ENCODE measurements at regions not wholly inside any gene's neighbourhood (a gene's known extent, or its start where the extent isn't known, plus 50 kb on each side); places are given as distances from the start of the nearest gene placed in this dataset.

GRCh38 chr5:104702212-104702611 lies 1139.6 kb upstream of the NUDT12 start:
- H3K4me1 ChIP-seq (ENCODE audit: insufficient read depth, low read length, severe bottlenecking): no peaks in the 10 kb centered on the region
- TF ChIP-seq CTCF (IDR thresholded peaks at IDR 0.05; ENCODE audit: low read length): no peak
- no peak for TF ChIP-seq EZH2 (IDR thresholded peaks at IDR 0.05; ENCODE audit: borderline replicate concordance, low read length)
- no peaks in the 10 kb centered on the region for H3K27me3 ChIP-seq (ENCODE audit: insufficient read depth, low read length)
- H3K4me3 ChIP-seq (ENCODE audit: low read depth, low read length, poor library complexity, severe bottlenecking): no peak overlapping the region
- no peak overlapping the region for H3K27ac ChIP-seq (ENCODE audit: low read depth, low read length, poor library complexity, severe bottlenecking)
- H3K9ac ChIP-seq (ENCODE audit: low read length): no peak overlapping the region
- H3K79me2 ChIP-seq (ENCODE audit: insufficient read depth, low read length): no peaks in the 10 kb centered on the region
- H3K9me2 ChIP-seq (ENCODE audit: low read depth, low read length): no peaks in the 10 kb centered on the region
- H3K36me3 ChIP-seq (ENCODE audit: insufficient read depth, low read length): no peaks in the 10 kb centered on the region
- H3K4me2 ChIP-seq (ENCODE audit: low read length): no peak overlapping the region
- no peaks in the 10 kb centered on the region for H4K20me1 ChIP-seq (ENCODE audit: insufficient read depth, low read length)
- H3K9me3 ChIP-seq (ENCODE audit: low read length): no peaks in the 10 kb centered on the region
- H2AFZ ChIP-seq (ENCODE audit: low read length): no peak overlapping the region
- H3F3A ChIP-seq (ENCODE audit: insufficient read depth, low read length): no peaks in the 10 kb centered on the region

GRCh38 chr5:104699438-104699837 lies 1136.8 kb upstream of the NUDT12 start:
- Histone ChIP-seq H3K9me3 (ENCODE audit: low read length) (no peaks in the 10 kb centered on the region), H3K4me3 (ENCODE audit: low read depth, low read length, poor library complexity, severe bottlenecking) (no peak overlapping the region), H3K27me3 (ENCODE audit: insufficient read depth, low read length) (no peaks in the 10 kb centered on the region), H3K9me2 (ENCODE audit: low read depth, low read length) (no peaks in the 10 kb centered on the region), H3F3A (ENCODE audit: insufficient read depth, low read length) (no peaks in the 10 kb centered on the region), H3K4me1 (ENCODE audit: insufficient read depth, low read length, severe bottlenecking) (no peaks in the 10 kb centered on the region), H3K79me2 (ENCODE audit: insufficient read depth, low read length) (no peaks in the 10 kb centered on the region), H3K36me3 (ENCODE audit: insufficient read depth, low read length) (no peaks in the 10 kb centered on the region), H4K20me1 (ENCODE audit: insufficient read depth, low read length) (no peaks in the 10 kb centered on the region), H3K9ac (ENCODE audit: low read length) (no peak overlapping the region), H3K4me2 (ENCODE audit: low read length) (no peak overlapping the region), H3K27ac (ENCODE audit: low read depth, low read length, poor library complexity, severe bottlenecking) (no peak overlapping the region), H2AFZ (ENCODE audit: low read length) (no peak overlapping the region)
- TF ChIP-seq CTCF (IDR thresholded peaks at IDR 0.05; ENCODE audit: low read length) (no peak), EZH2 (IDR thresholded peaks at IDR 0.05; ENCODE audit: borderline replicate concordance, low read length) (no peak)

DNA sequence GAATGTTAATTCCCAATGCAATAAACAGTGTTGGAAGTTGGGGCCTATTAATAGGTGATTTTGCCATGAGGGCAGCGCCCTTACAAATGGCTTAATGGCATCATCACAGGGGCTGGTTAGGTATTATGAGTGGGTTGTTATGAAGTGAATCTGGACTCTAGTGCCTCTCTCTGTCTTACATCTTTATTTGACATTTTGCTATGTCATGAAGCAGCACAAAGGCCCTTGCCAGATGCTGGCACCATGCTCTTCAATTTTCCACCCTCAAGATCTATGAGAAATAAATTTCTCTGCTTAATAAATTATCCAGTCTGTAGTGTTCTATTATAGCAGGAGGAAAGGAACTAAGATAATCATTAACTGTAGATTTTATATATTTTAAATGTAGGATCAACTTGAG lies 1098.7 kb upstream of the NUDT12 start:
- no peak overlapping the region for H3K9ac ChIP-seq (ENCODE audit: low read length)
- H3K4me3 ChIP-seq (ENCODE audit: low read depth, low read length, poor library complexity, severe bottlenecking): no peak overlapping the region
- no peak for TF ChIP-seq CTCF (IDR thresholded peaks at IDR 0.05; ENCODE audit: low read length)
- no peak for TF ChIP-seq EZH2 (IDR thresholded peaks at IDR 0.05; ENCODE audit: borderline replicate concordance, low read length)
- no peak overlapping the region for H2AFZ ChIP-seq (ENCODE audit: low read length)
- no peaks in the 10 kb centered on the region for H3K79me2 ChIP-seq (ENCODE audit: insufficient read depth, low read length)
- no peaks in the 10 kb centered on the region for H3F3A ChIP-seq (ENCODE audit: insufficient read depth, low read length)
- H4K20me1 ChIP-seq (ENCODE audit: insufficient read depth, low read length): no peaks in the 10 kb centered on the region
- no peaks in the 10 kb centered on the region for H3K36me3 ChIP-seq (ENCODE audit: insufficient read depth, low read length)
- H3K4me1 ChIP-seq (ENCODE audit: insufficient read depth, low read length, severe bottlenecking): no peaks in the 10 kb centered on the region
- H3K9me3 ChIP-seq (ENCODE audit: low read length): no peaks in the 10 kb centered on the region
- H3K9me2 ChIP-seq (ENCODE audit: low read depth, low read length): no peaks in the 10 kb centered on the region
- no peak overlapping the region for H3K27ac ChIP-seq (ENCODE audit: low read depth, low read length, poor library complexity, severe bottlenecking)
- no peak overlapping the region for H3K4me2 ChIP-seq (ENCODE audit: low read length)
- no peaks in the 10 kb centered on the region for H3K27me3 ChIP-seq (ENCODE audit: insufficient read depth, low read length)
